ENCODE measurements at regions not wholly inside any gene's neighbourhood (a gene's known extent, or its start where the extent isn't known, plus 50 kb on each side); places are given as distances from the start of the nearest gene placed in this dataset.
A peak's percentile ranks its signal among the peaks of the same experiment; 100 is the strongest.
"Not testable (repeated sequence)": the region's sequence is repeated elsewhere in the genome, so short reads cannot be mapped to it uniquely, and the experiment has no call there.

DNA sequence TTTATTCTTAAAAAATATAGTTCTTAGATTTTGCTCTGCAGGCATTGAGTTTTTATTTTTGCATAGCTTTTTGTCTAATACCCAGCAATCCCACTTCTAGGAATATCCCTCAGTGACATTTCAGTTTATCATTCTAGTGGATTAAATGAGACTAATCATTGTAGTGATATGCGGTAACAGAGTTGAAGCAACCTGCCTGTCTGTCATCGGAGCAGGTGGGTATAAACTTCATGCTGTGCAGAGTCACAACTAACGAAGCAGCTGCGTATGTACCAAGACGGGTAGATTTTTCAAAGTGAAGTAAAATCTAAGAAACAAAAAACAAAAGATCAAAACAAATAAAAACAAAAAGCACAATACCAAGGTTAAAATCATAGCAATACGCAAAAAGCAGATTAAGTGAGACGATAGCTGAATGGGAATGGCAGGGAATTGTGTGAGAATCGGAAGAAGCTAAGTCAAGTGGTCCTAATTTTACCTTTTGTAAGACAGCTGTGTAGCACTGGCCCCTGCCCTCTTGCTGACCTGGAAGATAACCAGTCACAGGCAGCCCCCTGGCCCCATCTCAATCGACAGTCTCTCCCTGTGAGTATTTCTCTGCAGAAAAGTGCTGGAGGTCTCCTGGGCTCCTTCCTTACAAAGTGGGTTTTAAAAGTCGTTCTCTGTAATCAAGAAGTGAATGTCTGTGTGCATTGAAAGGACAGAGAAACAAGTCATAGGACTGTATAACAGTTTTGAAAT is 169.2 kb downstream of the OR2B2 start:
- DNase-seq (ENCODE audit: low spot score), result no peak

GRCh38 chr6:27739902-27740301 is 172.3 kb downstream of the OR2B2 start:
- not testable (repeated sequence) for DNase-seq (ENCODE audit: low spot score)

DNA sequence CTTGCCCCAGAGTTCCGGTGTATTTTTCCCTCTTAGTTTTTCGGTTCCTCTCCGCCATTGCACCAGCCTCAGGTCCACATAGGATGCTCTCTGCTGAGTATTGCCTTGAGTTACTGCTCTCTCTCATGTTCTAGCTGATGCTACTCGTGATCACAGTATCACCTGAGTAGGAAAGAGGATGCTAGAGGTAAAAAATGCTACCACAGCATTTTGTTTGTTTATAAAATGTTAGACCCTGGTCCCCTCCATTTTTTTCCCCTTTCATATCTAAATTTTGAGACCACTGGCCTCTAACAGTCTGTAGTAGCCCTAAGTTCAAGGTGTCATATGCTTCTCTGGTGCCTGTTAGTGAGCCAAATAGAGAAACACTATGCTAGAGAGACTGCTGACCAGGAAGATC is 175.5 kb downstream of the OR2B2 start:
- DNase-seq (ENCODE audit: low spot score), result no peak

DNA sequence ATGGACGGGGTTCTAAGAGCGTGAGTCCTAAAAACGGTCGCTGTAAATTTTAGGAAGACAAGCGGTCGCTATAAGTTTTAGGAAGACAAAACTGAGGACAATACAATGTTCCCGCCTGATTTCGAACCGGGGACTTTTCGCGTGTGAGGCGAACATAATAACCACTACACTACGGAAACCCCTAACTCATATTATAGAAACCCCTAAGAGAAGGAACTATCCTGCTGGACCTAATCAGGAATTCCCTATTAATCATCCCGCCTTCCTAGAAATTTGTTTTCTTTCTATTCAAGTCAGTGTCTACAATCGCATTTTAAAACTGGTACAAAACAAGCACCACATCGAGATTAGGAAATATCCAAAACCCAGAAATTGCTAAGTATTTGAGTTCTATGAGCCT is 183.8 kb downstream of the OR2B2 start:
- DNase-seq (ENCODE audit: low spot score), result no peak

DNA sequence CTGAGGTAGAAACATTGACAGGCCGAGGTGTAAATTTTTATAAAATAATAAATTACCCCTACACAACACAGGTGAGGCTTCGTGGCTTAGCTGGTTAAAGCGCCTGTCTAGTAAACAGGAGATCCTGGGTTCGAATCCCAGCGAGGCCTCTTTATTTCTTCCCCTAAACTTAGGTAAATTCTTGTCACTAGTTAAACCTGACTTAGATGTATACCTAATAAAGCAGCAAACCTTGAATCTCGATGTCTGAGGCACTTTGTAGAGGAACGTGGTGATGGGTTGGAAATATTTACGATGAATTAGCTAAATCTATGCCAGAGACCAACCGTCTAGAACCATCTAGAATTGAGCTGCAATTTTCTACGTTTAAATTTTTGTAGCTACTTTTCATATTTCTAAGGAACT is 185.6 kb downstream of the OR2B2 start:
- DNase-seq (ENCODE audit: low spot score), result peak; percentile 38

GRCh38 chr6:27720607-27721580 is 191.3 kb downstream of the OR2B2 start:
- DNase-seq (ENCODE audit: low spot score), result peak; percentile 53

GRCh38 chr6:27719039-27719438 is 193.2 kb downstream of the OR2B2 start:
- not testable (repeated sequence) for DNase-seq (ENCODE audit: low spot score)

DNA sequence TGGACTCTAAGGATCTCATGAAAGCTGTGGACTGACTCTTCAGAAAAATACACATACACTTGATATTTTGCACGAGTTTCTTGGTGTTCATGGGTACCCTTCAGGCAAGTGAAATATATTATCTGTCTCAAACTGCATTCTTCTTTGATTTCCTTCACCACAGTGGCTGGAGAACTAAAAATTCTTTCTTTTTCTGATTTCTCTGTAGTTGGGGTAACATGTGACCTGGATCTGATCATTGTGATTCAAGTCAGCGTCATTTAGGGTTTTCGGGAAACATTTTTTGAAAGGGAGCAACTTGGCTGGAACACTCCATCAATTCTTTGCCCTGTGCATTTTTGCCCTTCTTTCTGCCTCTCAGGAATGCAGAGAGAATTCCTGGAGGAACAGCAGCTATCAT is 205.8 kb downstream of the OR2B2 start:
- DNase-seq (ENCODE audit: low spot score), result no peak

GRCh38 chr6:27700337-27700736 is 211.9 kb downstream of the OR2B2 start:
- no peak for DNase-seq (ENCODE audit: low spot score)

GRCh38 chr6:27694547-27694874 is 217.7 kb downstream of the OR2B2 start:
- no peak for DNase-seq (ENCODE audit: low spot score)

GRCh38 chr6:27693766-27694546 is 218.2 kb downstream of the OR2B2 start:
- no peak for DNase-seq (ENCODE audit: low spot score)

DNA sequence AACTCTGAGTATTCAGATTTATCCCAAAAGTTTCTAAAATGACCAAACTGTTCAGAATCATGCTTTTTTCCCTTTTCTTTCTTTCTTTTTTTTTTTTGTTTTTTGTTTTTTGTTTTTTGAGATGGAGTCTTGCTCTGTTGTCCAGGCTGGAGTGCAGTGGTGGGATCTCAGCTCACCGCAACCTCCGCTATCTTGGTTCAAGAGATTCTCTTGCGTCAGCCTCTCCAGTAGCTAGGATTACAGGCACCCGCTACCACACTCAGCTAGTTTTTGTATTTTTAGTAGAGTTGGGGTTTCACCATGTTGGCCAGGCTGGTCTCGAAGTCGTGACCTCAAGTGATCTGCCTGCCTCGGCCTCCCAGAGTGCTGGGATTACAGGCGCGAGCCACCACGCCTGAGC is 219.2 kb upstream of the ZNF184 start:
- not testable (repeated sequence) for DNase-seq (ENCODE audit: low spot score)

GRCh38 chr6:27688014-27688586 is 215.2 kb upstream of the ZNF184 start:
- DNase-seq (ENCODE audit: low spot score), result peak; percentile 92

GRCh38 chr6:27687154-27688013 is 214.5 kb upstream of the ZNF184 start:
- DNase-seq (ENCODE audit: low spot score), result peak; percentile 81

DNA sequence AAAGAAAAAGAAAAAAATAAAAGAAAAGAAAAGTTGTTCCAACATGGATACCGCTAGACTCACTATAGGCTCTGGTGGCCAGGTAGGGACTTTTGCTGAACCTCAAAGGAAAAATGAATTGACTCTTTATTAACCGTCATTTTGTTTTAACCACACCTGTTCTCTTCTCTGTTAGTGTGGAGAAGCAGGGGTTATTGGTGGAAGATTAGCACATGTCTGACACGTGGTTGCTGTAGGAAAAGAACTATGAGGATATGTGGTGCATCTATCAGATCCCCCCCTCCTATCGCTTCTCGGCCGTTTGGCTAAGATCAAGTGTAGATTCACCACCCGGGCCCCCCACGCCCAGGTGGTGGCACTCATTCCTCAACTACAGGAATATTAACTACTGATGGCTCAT is 212.4 kb upstream of the ZNF184 start:
- DNase-seq (ENCODE audit: low spot score), result no peak

GRCh38 chr6:27684264-27685211 is 211.6 kb upstream of the ZNF184 start:
- DNase-seq (ENCODE audit: low spot score), result peak; percentile 87

DNA sequence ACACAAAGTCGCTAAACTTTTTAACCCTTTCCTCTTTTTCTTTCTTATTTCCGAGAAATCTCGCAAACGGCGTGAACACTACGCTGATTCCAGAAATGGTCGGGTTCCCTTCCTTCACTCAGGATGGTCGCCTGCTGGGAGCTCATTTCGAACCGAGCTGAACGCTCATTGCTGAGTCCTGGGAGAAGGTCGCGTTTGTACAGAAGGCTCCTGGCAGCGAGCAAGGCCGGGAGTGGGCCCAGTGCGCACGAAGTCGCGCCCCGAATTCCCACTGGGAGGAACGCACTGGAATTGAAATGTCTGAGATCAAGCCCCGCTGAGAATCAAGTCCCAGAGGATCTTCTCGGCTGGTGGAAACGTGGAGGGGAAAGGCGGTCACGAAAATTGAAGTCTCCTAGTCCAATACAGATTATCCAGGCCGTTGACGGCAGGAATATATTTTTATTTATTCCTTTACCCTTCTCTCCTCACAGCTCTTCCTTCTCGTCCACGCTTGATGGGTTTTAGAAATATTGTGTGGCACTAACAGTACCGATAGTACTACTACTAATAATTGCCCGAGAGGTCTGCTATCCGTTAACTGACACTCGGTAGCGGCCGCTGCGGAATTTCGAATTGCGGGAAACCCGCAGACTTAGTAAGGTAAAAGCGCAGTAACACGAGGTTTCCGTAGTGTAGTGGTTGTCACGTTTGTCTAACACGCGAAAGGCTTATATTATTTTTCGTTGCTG is 207.2 kb upstream of the ZNF184 start:
- DNase-seq (ENCODE audit: low spot score), result no peak

DNA sequence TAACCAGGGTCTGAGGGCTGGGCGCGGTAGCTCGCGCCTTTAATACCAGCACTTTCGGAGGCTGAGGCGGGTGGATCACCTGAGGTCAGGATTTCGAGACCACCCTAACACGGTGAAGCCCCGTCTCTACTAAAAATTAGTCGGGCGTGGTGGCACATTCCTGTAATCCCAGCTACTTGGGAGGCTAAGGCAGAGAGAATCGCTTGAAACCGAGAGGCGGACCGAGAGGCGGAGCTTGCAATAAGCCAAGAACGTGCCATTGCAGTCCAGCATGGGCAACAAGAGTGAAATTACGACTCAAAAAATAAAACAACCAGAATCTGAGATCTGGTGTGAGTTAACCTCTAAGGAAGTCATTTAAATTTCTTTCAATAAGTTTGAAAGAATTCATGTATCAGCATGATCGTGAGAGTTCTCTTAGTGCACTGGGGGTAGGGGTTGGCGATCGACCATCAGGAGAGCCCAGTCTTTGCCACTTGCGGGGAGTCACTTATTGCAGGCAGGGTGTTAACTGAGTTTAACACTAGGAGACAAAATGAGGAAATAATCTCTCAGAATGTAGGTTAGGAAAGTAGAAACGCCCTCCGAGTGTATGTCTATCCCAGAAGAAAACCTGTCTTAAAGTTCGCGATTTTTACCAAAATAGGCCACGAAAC is 206.5 kb upstream of the ZNF184 start:
- DNase-seq (ENCODE audit: low spot score), result no peak
